Stimulated activated naive CD8-positive, alpha-beta T cell treated with anti-CD3 and anti-CD28 coated beads, Interleukin-15, Interleukin-2, amounts not matched to agents 100 U/mL and 50 U/mL, for 24 hours (primary cell): ENCODE measurements at regions not wholly inside any gene's neighbourhood (a gene's known extent, or its start where the extent isn't known, plus 50 kb on each side); places are given as distances from the start of the nearest gene placed in this dataset.

Experiments used
- ATAC-seq: fragments of 150-1000 bp; cut with Tn5 transposase; one replicate; pipeline ENCODE4 v1.10.0; 2021
- DNase-seq: peaks from one replicate; pipeline ENCODE4 v3.0.0; 2021

- DNase-seq (no peak), ATAC-seq (no peak)
Measured at GRCh38 chr13:40292108-40292507, 374.3 kb downstream of the FOXO1 start.

- DNase-seq = no peak
- no peak for ATAC-seq
Measured at GRCh38 chr13:40292536-40292935, 373.9 kb downstream of the FOXO1 start.

- ATAC-seq = no peak
- DNase-seq = no peak
Measured at GRCh38 chr13:40302351-40302750, 364.1 kb downstream of the FOXO1 start.

- ATAC-seq = no peak
- no peak for DNase-seq
Measured at GRCh38 chr13:40304391-40304790, 362.1 kb downstream of the FOXO1 start.

GRCh38 chr13:40306817-40307216, 359.6 kb downstream of the FOXO1 start:
- peak; percentile 42 for DNase-seq
- peak; percentile 92 for ATAC-seq

- ATAC-seq (no peak), DNase-seq (no peak)
Measured at GRCh38 chr13:40309881-40310280, 356.6 kb downstream of the FOXO1 start.

GRCh38 chr13:40311356-40312101, 354.9 kb downstream of the FOXO1 start:
- no peak for ATAC-seq
- no peak for DNase-seq

GRCh38 chr13:40313269-40314200, 352.9 kb downstream of the FOXO1 start:
- no peak for DNase-seq
- no peak for ATAC-seq

- DNase-seq (peak; percentile 52), ATAC-seq (peak; percentile 82)
Measured at GRCh38 chr13:40315416-40316064, 350.9 kb downstream of the FOXO1 start.

- peak; percentile 31 for DNase-seq
- peak; percentile 50 for ATAC-seq
Measured at GRCh38 chr13:40316301-40316700, 350.1 kb downstream of the FOXO1 start.

- ATAC-seq (no peak), DNase-seq (no peak)
Measured at GRCh38 chr13:40317980-40318327, 348.5 kb downstream of the FOXO1 start.

GRCh38 chr13:40318366-40318765, 348.1 kb downstream of the FOXO1 start:
- DNase-seq (no peak), ATAC-seq (no peak)

GRCh38 chr13:40319699-40320579, 346.5 kb downstream of the FOXO1 start:
- ATAC-seq (no peak), DNase-seq (no peak)

- ATAC-seq = no peak
- no peak for DNase-seq
Measured at GRCh38 chr13:40328091-40328490, 338.4 kb downstream of the FOXO1 start.

- no peak for ATAC-seq
- no peak for DNase-seq
Measured at GRCh38 chr13:40329781-40330485, 336.5 kb downstream of the FOXO1 start.

- no peak for ATAC-seq
- DNase-seq = no peak
Measured at GRCh38 chr13:40330950-40331349, 335.5 kb downstream of the FOXO1 start.

- ATAC-seq (no peak), DNase-seq (no peak)
Measured at GRCh38 chr13:40331802-40332201, 334.6 kb downstream of the FOXO1 start.

GRCh38 chr13:40333226-40333625, 333.2 kb downstream of the FOXO1 start:
- DNase-seq = no peak
- ATAC-seq = no peak

GRCh38 chr13:40334031-40334430, 332.4 kb downstream of the FOXO1 start:
- ATAC-seq = no peak
- no peak for DNase-seq

- DNase-seq = no peak
Measured at GRCh38 chr13:40334616-40335015, 331.8 kb downstream of the FOXO1 start.

More at GRCh38 chr13:40334616-40335015, 331.8 kb downstream of the FOXO1 start:
- ATAC-seq = no peak
